HCT116 (cell line): ENCODE measurements at regions not wholly inside any gene's neighbourhood (a gene's known extent, or its start where the extent isn't known, plus 50 kb on each side); places are given as distances from the start of the nearest gene placed in this dataset.

Experiments
- FOSL1 ChIP-seq: IDR thresholded peaks from 2 replicates; pipeline ENCODE4 v1.6.1; 2012; ENCODE audit warnings: low read depth
- REST ChIP-seq: IDR thresholded peaks from 2 replicates; pipeline ENCODE4 v1.6.1; 2012; ENCODE audit warnings: low read depth
- TF ChIP-seq, protein P1 (sequence below): IDR thresholded peaks from 2 replicates; pipeline ENCODE4 v1.6.1; 2012

DNA sequence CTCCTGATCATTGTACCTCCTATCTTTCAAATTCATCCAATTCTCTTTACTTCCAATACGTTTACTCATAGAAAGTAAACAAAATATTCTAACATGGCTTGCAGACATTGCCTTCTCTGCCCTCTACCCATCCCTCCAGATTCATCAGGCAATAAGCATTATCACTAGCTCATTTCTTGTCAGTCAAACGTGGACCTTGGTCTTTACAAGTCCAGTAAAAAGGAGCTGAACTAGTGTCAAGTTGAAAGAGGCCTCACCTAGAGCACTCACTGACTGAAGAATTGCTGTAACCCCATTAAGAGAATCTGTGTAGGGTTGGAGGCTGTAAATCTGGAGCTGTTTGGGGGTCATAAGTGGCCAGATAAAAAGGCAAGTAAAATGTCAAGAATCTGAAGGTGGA is 435.0 kb upstream of the CCDC179 start:
- TF ChIP-seq REST, result no peak
- TF ChIP-seq FOSL1, result no peak
- TF ChIP-seq, protein P1, sequence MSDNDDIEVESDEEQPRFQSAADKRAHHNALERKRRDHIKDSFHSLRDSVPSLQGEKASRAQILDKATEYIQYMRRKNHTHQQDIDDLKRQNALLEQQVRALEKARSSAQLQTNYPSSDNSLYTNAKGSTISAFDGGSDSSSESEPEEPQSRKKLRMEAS, result no peak
